B cell (primary cell): ENCODE measurements at regions not wholly inside any gene's neighbourhood (a gene's known extent, or its start where the extent isn't known, plus 50 kb on each side); places are given as distances from the start of the nearest gene placed in this dataset.

Experiments
- EZH2 ChIP-seq: IDR thresholded peaks from 2 replicates; pipeline ENCODE4 v1.6.1; 2012; ENCODE audit warnings: borderline replicate concordance, low read depth, mild to moderate bottlenecking, moderate library complexity, low read length; ENCODE audit not compliant: insufficient read depth, poor library complexity, severe bottlenecking
- TF ChIP-seq, protein P1 (sequence below): fragments of 200-600 bp; IDR thresholded peaks from one replicate; pipeline ENCODE4 v1.8.0; 2022; ENCODE audit warnings: antibody characterized with exemption, mild to moderate bottlenecking

DNA sequence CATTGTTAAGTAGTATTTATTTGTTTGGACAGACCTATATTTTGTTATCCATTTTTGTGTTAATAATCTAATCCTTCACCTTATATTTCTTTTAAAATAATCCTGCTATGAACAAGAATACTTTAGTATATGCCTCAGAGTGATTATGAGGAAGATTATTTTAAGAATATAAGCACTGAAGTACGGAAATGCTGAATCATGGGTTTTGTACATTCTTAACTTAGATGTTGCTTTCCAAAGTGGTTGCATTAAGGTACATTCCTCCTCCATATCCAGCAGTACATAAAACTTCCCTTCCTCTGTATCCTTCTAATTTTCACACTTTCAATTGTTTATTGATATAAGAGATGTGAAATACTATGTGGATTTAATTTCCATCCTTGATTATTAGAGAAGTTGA is 491.4 kb upstream of the GRID2 start:
- TF ChIP-seq, protein P1, sequence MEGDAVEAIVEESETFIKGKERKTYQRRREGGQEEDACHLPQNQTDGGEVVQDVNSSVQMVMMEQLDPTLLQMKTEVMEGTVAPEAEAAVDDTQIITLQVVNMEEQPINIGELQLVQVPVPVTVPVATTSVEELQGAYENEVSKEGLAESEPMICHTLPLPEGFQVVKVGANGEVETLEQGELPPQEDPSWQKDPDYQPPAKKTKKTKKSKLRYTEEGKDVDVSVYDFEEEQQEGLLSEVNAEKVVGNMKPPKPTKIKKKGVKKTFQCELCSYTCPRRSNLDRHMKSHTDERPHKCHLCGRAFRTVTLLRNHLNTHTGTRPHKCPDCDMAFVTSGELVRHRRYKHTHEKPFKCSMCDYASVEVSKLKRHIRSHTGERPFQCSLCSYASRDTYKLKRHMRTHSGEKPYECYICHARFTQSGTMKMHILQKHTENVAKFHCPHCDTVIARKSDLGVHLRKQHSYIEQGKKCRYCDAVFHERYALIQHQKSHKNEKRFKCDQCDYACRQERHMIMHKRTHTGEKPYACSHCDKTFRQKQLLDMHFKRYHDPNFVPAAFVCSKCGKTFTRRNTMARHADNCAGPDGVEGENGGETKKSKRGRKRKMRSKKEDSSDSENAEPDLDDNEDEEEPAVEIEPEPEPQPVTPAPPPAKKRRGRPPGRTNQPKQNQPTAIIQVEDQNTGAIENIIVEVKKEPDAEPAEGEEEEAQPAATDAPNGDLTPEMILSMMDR = no peak
- no peak for TF ChIP-seq EZH2
